AG08396 (cell line): ENCODE measurements at regions not wholly inside any gene's neighbourhood (a gene's known extent, or its start where the extent isn't known, plus 50 kb on each side); places are given as distances from the start of the nearest gene placed in this dataset.

Experiments
- DNase-seq: peaks from one replicate; pipeline ENCODE4 v3.0.0; 2012; ENCODE audit warnings: low spot score, mixed read lengths

- DNase-seq, result no peak
Measured at GRCh38 chr5:93275376-93275775, 305.6 kb downstream of the NR2F1-AS1 start.

GRCh38 chr5:93274291-93274690 lies 306.7 kb downstream of the NR2F1-AS1 start:
- peak; percentile 33 for DNase-seq

GRCh38 chr5:93273176-93273575 lies 307.8 kb downstream of the NR2F1-AS1 start:
- DNase-seq, result peak; percentile 55

- DNase-seq, result no peak
Measured at GRCh38 chr5:93272108-93272507, 308.9 kb downstream of the NR2F1-AS1 start.

DNA sequence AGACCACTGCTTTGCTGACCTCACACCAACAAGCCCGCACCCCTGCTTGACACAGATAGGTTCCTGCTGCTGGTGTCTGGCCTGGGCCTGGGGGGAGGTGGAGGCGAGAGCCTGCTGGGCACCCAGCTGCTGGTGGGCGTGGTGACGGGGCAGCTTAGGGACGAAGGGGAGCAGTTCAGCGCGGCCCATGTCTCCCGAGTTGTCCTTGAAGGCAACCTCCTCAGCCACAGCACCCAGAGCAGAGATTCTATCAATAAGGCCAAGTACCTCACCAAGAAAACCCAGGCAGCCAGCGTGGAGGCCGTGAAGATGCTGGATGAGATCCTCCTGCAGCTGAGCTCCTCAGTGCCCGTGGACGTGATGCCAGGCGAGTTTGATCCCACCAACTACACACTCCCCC lies 313.3 kb downstream of the NR2F1-AS1 start:
- no peak for DNase-seq

GRCh38 chr5:93267276-93267675 lies 313.7 kb downstream of the NR2F1-AS1 start:
- no peak for DNase-seq

GRCh38 chr5:93257616-93258015 lies 323.4 kb downstream of the NR2F1-AS1 start:
- DNase-seq, result no peak

DNA sequence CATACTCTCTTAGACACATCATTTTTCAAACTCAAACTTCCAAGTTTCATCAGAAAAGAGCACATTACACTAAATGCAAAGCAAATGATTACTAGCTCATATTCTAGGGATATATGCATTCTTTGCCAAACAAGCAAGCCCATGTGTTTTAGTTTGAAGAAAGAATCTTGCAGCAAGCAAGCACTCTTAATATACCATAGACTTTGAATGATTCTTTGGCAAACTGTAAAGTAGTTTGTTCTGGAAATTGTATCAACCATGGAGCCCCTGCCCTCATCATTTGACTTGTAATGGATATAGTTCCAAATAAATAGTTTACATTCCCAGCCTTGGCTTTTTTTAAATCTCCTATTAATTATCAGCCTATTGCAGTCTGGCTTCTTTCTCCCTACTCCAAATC lies 325.2 kb downstream of the NR2F1-AS1 start:
- no peak for DNase-seq

- DNase-seq, result no peak
Measured at GRCh38 chr5:93252165-93252564, 328.9 kb downstream of the NR2F1-AS1 start.

DNA sequence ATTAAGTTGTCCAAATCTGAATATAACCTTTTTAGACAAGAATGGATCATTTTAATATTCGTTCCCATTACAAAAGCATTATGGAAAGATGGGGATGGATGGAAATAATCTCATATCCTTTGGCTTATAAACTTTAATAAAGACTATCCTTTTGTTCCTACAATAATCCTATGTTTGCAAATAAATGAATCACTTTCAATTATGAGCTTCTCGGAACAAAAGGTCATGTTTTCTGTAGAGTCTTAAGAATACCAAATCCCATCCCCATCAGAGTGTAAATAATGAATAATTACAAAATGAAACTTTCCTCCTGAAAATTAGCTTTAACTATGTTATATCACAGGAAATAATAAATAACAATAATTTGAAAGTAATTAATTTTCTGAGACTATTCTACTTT lies 329.7 kb downstream of the NR2F1-AS1 start:
- no peak for DNase-seq

- DNase-seq, result no peak
Measured at GRCh38 chr5:93250424-93250823, 330.6 kb downstream of the NR2F1-AS1 start.

DNA sequence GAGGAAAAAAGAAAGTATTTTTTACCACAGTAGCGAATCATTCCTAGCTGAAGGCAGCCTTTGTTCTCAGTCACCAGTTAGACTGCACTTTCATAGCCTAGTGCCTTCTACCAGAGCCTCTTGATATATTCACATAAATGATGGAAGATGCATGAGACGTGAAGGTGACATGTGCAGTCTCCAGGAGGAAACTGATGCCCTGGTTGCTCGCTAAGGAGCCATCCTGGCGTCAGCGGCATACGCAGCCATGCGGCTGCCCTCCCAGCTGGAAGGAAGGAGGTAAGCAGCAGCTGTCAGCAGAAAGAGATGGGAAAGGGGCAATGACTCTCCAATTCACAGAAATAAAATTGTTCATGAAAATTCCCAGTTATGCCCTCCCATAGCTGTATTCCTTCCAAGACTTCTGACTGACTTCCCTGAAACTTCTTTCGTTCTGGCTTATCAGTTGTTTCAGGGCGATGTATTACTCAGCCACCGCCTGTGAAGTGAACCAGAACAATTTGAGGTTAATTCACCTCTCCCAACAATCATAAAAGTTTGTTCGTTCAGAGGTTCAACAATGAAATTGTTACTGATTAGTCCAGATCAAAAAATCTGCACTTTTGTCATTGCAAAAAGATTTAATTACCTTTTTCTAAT lies 331.2 kb downstream of the NR2F1-AS1 start:
- DNase-seq, result peak; percentile 35

- DNase-seq, result no peak
Measured at GRCh38 chr5:93247105-93247504, 333.9 kb downstream of the NR2F1-AS1 start.

DNA sequence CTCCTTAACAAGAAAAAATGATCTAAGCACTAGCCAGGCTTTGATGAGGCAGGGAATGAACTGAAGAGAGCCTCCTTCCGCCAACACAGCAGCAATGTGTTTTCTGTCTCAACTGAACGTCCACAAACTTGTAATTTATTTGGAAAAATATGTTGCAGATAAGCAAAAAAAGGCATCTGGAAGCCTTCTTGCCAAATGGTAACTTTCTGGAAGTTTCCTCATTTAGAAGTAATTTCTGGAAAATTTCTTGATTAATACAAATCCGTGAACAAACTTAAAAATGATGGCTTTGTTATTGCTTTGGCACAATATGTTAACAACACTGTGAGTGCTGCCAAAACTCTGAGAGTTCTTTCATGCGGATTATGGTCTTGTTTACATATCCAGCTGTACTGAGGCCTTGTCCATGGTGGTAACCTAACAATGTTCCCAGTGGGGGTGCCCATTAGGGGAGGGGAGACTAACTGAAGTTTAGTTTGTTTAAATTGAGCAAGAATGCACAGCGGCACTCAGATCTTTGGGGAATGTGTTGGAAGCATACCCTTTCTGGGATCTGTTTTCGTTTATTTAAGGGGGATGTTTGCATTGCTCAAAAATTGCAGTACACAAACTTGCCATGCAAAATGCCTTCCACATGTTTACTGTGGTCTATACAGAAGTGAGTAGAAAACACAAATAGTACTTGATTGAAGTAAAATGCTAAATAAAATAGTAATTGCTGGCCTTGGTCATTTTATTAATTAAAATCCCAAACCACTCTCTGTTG lies 334.7 kb downstream of the NR2F1-AS1 start:
- peak; percentile 25 for DNase-seq

- no peak for DNase-seq
Measured at GRCh38 chr5:93245226-93245625, 335.8 kb downstream of the NR2F1-AS1 start.

GRCh38 chr5:93243481-93243880 lies 337.5 kb downstream of the NR2F1-AS1 start:
- no peak for DNase-seq

- DNase-seq, result no peak
Measured at GRCh38 chr5:93240228-93240834, 340.7 kb downstream of the NR2F1-AS1 start.

- peak; percentile 27 for DNase-seq
Measured at GRCh38 chr5:93236807-93237421, 344.1 kb downstream of the NR2F1-AS1 start.

- no peak for DNase-seq
Measured at GRCh38 chr5:93235761-93236160, 345.3 kb downstream of the NR2F1-AS1 start.

DNA sequence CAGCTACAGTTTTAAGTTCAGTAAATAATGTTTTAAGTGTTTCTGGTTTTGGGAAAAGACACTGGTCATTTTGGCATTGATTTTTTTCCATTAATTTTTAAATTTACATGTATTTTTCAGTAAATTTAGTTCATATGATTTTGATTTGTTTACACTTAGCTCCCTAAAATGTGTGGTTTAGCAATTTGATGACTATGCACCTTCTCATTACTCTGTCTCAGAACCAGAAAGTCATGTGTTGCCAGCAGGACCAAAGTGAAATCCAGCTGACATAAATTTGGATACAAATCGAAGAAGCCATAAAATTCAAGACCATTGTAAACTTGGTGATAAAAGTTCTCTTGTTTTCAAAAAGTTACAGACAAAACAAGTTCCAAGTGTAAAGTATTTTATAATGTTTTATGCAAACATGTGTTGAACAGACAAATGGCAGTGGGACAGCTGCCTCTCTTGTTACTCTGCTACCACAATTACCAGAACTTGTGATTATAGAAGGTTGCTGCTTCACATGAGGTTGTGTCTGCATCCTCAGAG lies 354.8 kb downstream of the NR2F1-AS1 start:
- no peak for DNase-seq

- no peak for DNase-seq
Measured at GRCh38 chr5:93225748-93226147, 355.3 kb downstream of the NR2F1-AS1 start.

- no peak for DNase-seq
Measured at GRCh38 chr5:93224624-93225023, 356.4 kb downstream of the NR2F1-AS1 start.

GRCh38 chr5:93221773-93222172 lies 359.2 kb downstream of the NR2F1-AS1 start:
- no peak for DNase-seq
